ENCODE measurements at regions not wholly inside any gene's neighbourhood (a gene's known extent, or its start where the extent isn't known, plus 50 kb on each side); places are given as distances from the start of the nearest gene placed in this dataset.

DNA sequence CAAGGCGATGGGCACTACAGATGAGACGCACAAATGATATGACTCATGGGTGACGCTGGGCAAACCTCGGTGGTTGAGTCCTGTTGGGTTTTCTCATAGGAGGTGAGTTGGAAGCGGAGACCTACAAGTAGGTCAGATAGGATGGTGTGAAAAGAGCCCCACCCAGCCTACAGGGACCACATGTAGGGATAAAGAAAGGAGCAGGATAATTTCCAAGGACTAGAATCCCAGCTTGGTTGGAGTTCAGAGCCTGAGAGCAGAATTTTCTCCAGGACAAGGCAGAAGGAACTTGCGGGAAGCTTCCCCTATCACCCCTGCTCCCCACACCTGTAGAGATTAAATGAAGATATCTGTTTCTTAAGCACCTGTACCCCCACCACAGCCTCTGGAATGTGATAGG is 489.7 kb upstream of the CDH4 start:
- no peak overlapping the region for H2AK9ac ChIP-seq (replicated peaks; ENCODE audit: low read depth, low read length, poor library complexity)
- no peak overlapping the region for H4K91ac ChIP-seq (ENCODE audit: insufficient read depth, low read depth, low read length)
- no peak overlapping the region for H3K14ac ChIP-seq (replicated peaks; ENCODE audit: low read depth, low read length)
- no peaks in the 10 kb centered on the region for H3K9me1 ChIP-seq (ENCODE audit: insufficient read depth, low read length)
- no peak overlapping the region for H3K56ac ChIP-seq (ENCODE audit: extremely low read depth, insufficient read depth, low read length)
- H4K8ac ChIP-seq (ENCODE audit: low read depth in 2 of 2, low read length in 2 of 2): no peak overlapping the region
- no peak overlapping the region for H2BK20ac ChIP-seq (ENCODE audit: low read depth, low read length)
- 60% methylated on average over 1 of the region's 6 CpGs; no CpG with 5 or more reads in 1 of the 2 experiments for WGBS, 2 experiments (ENCODE audit: extremely low coverage in 2 of 2, insufficient read length in 1 of 2)
- H3K23ac ChIP-seq (ENCODE audit: low read depth, low read length): no peak overlapping the region
- H3K9ac ChIP-seq (ENCODE audit: low read depth, low read length): no peak overlapping the region
- H2BK5ac ChIP-seq (ENCODE audit: low read depth, low read length, poor library complexity, severe bottlenecking): no peak overlapping the region
- H3K36me3 ChIP-seq (ENCODE audit: control insufficient read depth, insufficient read depth, low read length): no peaks in the 10 kb centered on the region
- intact Hi-C loops (cut with micrococcal nuclease) (no loop called here), in situ Hi-C loops (cut with MboI; ENCODE audit: low sequenced_read_pairs) (no loop called here), dilution Hi-C loops (cut with HindIII; ENCODE audit: low sequenced_read_pairs, unreplicated experiment) (no loop called here)
- DNase-seq: no peak
- BruUV-seq (replicated peaks): no TSS peak
- no peak overlapping the region for H2BK15ac ChIP-seq (ENCODE audit: low read depth, low read length)
- no peak for TF ChIP-seq CEBPB (IDR thresholded peaks at IDR 0.05; ENCODE audit: low read depth, low read length)
- TF ChIP-seq MXI1 (IDR thresholded peaks at IDR 0.05; ENCODE audit: borderline replicate concordance, low read depth, low read length): no peak
- no peak for TF ChIP-seq CHD1 (IDR thresholded peaks at IDR 0.05; ENCODE audit: low read depth, low read length)
- TF ChIP-seq BHLHE40 (IDR thresholded peaks at IDR 0.05; ENCODE audit: low read depth, low read length): no peak
- TF ChIP-seq, protein P1, sequence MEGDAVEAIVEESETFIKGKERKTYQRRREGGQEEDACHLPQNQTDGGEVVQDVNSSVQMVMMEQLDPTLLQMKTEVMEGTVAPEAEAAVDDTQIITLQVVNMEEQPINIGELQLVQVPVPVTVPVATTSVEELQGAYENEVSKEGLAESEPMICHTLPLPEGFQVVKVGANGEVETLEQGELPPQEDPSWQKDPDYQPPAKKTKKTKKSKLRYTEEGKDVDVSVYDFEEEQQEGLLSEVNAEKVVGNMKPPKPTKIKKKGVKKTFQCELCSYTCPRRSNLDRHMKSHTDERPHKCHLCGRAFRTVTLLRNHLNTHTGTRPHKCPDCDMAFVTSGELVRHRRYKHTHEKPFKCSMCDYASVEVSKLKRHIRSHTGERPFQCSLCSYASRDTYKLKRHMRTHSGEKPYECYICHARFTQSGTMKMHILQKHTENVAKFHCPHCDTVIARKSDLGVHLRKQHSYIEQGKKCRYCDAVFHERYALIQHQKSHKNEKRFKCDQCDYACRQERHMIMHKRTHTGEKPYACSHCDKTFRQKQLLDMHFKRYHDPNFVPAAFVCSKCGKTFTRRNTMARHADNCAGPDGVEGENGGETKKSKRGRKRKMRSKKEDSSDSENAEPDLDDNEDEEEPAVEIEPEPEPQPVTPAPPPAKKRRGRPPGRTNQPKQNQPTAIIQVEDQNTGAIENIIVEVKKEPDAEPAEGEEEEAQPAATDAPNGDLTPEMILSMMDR (conservative IDR thresholded peaks at IDR 0.05; ENCODE audit: low read depth, low read length): no peak
- TF ChIP-seq MAFK (IDR thresholded peaks at IDR 0.05; ENCODE audit: low read depth, low read length): no peak
- no peak for TF ChIP-seq POLR2A (IDR thresholded peaks at IDR 0.05; ENCODE audit: low read depth, low read length)
- TF ChIP-seq MAZ (IDR thresholded peaks at IDR 0.05; ENCODE audit: borderline replicate concordance, low read depth, low read length): no peak
- TF ChIP-seq NFE2L2 (IDR thresholded peaks at IDR 0.05; ENCODE audit: low read depth, low read length): no peak
- TF ChIP-seq SMC3 (IDR thresholded peaks at IDR 0.05; ENCODE audit: low read depth, low read length): no peak
- no peak for TF ChIP-seq FOS (IDR thresholded peaks at IDR 0.05; ENCODE audit: low read depth, low read length)
- ChIA-PET CTCF (no interaction called here), POLR2A (ENCODE audit: unreplicated experiment) (no interaction called here)
- no peak overlapping the region for H2BK120ac ChIP-seq (ENCODE audit: low read depth, low read length)
- H4K5ac ChIP-seq (ENCODE audit: low read depth, low read length): no peak overlapping the region
- no peak overlapping the region for H3K4me2 ChIP-seq (ENCODE audit: low read depth, low read length)
- H4K20me1 ChIP-seq (ENCODE audit: insufficient read depth, low read length): no peaks in the 10 kb centered on the region
- H3K9me3 ChIP-seq (ENCODE audit: control insufficient read depth, insufficient read depth, low read length): peaks cover 36% of the 10 kb centered on the region
- H3K79me1 ChIP-seq (ENCODE audit: low read depth in 1 of 2, low read length in 2 of 2): no peaks in the 10 kb centered on the region
- no peak overlapping the region for H3K4ac ChIP-seq (ENCODE audit: low read depth, low read length)
- H3K27ac ChIP-seq (ENCODE audit: insufficient read depth, low read length): no peak overlapping the region
- no peak overlapping the region for H2AFZ ChIP-seq (replicated peaks; ENCODE audit: low read length, poor library complexity)
- no peaks in the 10 kb centered on the region for H3K27me3 ChIP-seq (ENCODE audit: control insufficient read depth, insufficient read depth, low read length)
- ATAC-seq (ENCODE audit: low read depth): no peak
- no peak overlapping the region for H3K4me3 ChIP-seq (ENCODE audit: insufficient read depth, low read depth, low read length)
- H3K18ac ChIP-seq (ENCODE audit: low read depth, low read length): no peak overlapping the region
- H3K4me1 ChIP-seq (ENCODE audit: control insufficient read depth, insufficient read depth, low read length): no peaks in the 10 kb centered on the region
- no peak overlapping the region for H2AK5ac ChIP-seq (ENCODE audit: low read depth, low read length)
